ENCODE measurements at regions not wholly inside any gene's neighbourhood (a gene's known extent, or its start where the extent isn't known, plus 50 kb on each side); places are given as distances from the start of the nearest gene placed in this dataset.
"Not testable (repeated sequence)": the region's sequence is repeated elsewhere in the genome, so short reads cannot be mapped to it uniquely, and the experiment has no call there.

DNA sequence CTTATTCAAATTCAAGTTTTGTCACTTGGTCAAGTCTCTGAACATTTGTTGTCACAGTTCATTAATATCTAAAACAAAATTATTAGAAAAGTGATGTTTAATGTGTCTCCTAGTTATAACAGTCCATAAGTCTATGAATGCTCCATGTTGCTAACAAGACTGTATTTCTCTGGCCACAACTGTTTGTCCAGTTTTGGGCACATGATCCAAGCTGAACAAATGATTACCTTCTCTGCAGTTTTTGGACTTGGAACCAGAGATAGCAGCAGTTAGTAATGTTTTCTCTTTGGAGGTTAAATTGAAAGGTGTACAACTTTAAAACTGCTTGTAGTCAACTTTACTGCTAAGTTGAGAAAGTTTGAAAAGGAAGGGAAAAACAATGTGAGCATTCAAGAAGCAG is 84.7 kb upstream of the NOX4 start:
- H2BK12ac ChIP-seq (ENCODE audit: low read length); H3K4me3 ChIP-seq (ENCODE audit: low read length in 2 of 2); H3K27ac ChIP-seq (replicated peaks; ENCODE audit: low read length); DNase-seq (ENCODE audit: low spot score); H2BK120ac ChIP-seq (ENCODE audit: low read depth, low read length); H3K4me2 ChIP-seq (ENCODE audit: insufficient read depth, low read length, poor library complexity, severe bottlenecking); H2BK15ac ChIP-seq (ENCODE audit: low read length); H3K18ac ChIP-seq (ENCODE audit: low read length); H3K79me1 ChIP-seq (ENCODE audit: low read depth, low read length); H3K9ac ChIP-seq (ENCODE audit: low read depth, low read length, poor library complexity); H4K8ac ChIP-seq (ENCODE audit: low read depth, low read length); H3K27me3 ChIP-seq (ENCODE audit: control insufficient read depth in 3 of 3, insufficient read depth in 3 of 3, low read depth in 1 of 3, low read length in 3 of 3); H3K14ac ChIP-seq (ENCODE audit: low read length); H2AK5ac ChIP-seq (ENCODE audit: low read depth, low read length); H4K91ac ChIP-seq (ENCODE audit: low read depth, low read length, poor library complexity); H3K9me3 ChIP-seq (replicated peaks in 1 of 2; ENCODE audit: control insufficient read depth in 2 of 2, insufficient read depth in 1 of 2, low read depth in 1 of 2, low read length in 2 of 2); H3K23ac ChIP-seq (ENCODE audit: low read depth, low read length, poor library complexity); H2AFZ ChIP-seq (ENCODE audit: low read length); H3K36me3 ChIP-seq (replicated peaks in 1 of 2; ENCODE audit: control insufficient read depth in 2 of 2, insufficient read depth in 2 of 2, low read length in 2 of 2); H3K4ac ChIP-seq (ENCODE audit: low read length); H3K4me1 ChIP-seq (ENCODE audit: control insufficient read depth in 2 of 2, insufficient read depth in 1 of 2, low read depth in 1 of 2, low read length in 2 of 2); H2BK5ac ChIP-seq (ENCODE audit: low read length): not testable (repeated sequence)

DNA sequence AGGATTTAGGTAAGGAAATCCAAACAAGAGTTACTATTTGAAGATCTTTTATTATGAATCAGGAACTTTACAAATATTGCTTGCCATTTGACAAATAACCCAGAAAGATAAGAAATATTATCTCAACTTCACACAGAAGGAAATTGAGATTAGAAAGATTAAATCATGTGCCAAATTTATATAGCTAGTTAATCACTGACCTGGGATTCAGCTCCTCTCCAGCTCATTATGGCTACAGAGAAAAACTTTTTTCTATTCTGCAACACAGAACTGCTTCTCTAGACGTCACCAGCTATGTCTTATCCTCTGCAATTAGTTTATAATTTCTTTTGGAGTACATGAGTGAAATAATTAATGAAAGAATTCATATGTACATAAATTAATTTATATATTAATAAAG is 86.3 kb upstream of the NOX4 start:
- not testable (repeated sequence) for H4K8ac ChIP-seq (ENCODE audit: low read depth, low read length); H3K9me3 ChIP-seq (replicated peaks in 1 of 2; ENCODE audit: control insufficient read depth in 2 of 2, insufficient read depth in 1 of 2, low read depth in 1 of 2, low read length in 2 of 2); H3K4me3 ChIP-seq (ENCODE audit: low read length in 2 of 2); H2BK12ac ChIP-seq (ENCODE audit: low read length); H3K4ac ChIP-seq (ENCODE audit: low read length); H3K79me1 ChIP-seq (ENCODE audit: low read depth, low read length); H3K23ac ChIP-seq (ENCODE audit: low read depth, low read length, poor library complexity); H3K14ac ChIP-seq (ENCODE audit: low read length); H3K4me2 ChIP-seq (ENCODE audit: insufficient read depth, low read length, poor library complexity, severe bottlenecking); H2AFZ ChIP-seq (ENCODE audit: low read length); H3K9ac ChIP-seq (ENCODE audit: low read depth, low read length, poor library complexity); H3K27ac ChIP-seq (replicated peaks; ENCODE audit: low read length); H2AK5ac ChIP-seq (ENCODE audit: low read depth, low read length); H3K4me1 ChIP-seq (ENCODE audit: control insufficient read depth in 2 of 2, insufficient read depth in 1 of 2, low read depth in 1 of 2, low read length in 2 of 2); DNase-seq (ENCODE audit: low spot score); H3K36me3 ChIP-seq (replicated peaks in 1 of 2; ENCODE audit: control insufficient read depth in 2 of 2, insufficient read depth in 2 of 2, low read length in 2 of 2); H2BK120ac ChIP-seq (ENCODE audit: low read depth, low read length); H2BK5ac ChIP-seq (ENCODE audit: low read length); H2BK15ac ChIP-seq (ENCODE audit: low read length); H3K27me3 ChIP-seq (ENCODE audit: control insufficient read depth in 3 of 3, insufficient read depth in 3 of 3, low read depth in 1 of 3, low read length in 3 of 3); H3K18ac ChIP-seq (ENCODE audit: low read length); H4K91ac ChIP-seq (ENCODE audit: low read depth, low read length, poor library complexity)
- WGBS, 2 donors (ENCODE audit: extremely low coverage in 2 of 2, insufficient read length in 2 of 2, insufficient replicate concordance in 1 of 2) = no CpG with 5 or more reads among the region's 1 CpG

DNA sequence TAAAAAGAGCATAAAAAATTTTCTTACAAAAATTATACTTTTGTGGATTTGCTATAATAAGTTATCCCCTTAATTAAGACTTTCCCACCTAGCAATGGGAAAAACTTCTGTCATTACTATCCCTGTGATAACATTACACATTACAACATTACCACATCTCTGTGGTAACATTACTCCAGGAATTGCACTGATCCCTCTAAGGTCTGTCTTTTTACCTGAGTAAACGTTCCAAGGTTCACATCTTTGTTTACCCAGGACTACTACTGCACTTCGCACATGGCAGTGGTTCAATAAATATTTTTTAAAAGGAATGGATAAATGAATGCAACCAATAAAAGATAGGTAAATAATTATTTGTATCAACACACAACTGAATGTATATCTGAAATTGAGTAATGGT is 92.4 kb upstream of the NOX4 start:
- Histone ChIP-seq H3K27ac (replicated peaks; ENCODE audit: low read length) (no peak overlapping the region), H3K14ac (ENCODE audit: low read length) (no peak overlapping the region), H2AFZ (ENCODE audit: low read length) (no peak overlapping the region), H3K4ac (ENCODE audit: low read length) (no peak overlapping the region), H3K36me3 (replicated peaks in 1 of 2; ENCODE audit: control insufficient read depth in 2 of 2, insufficient read depth in 2 of 2, low read length in 2 of 2) (no peaks in the 10 kb centered on the region), H3K18ac (ENCODE audit: low read length) (no peak overlapping the region), H3K9me3 (replicated peaks in 1 of 2; ENCODE audit: control insufficient read depth in 2 of 2, insufficient read depth in 1 of 2, low read depth in 1 of 2, low read length in 2 of 2) (no peaks in the 10 kb centered on the region), H2BK5ac (ENCODE audit: low read length) (no peak overlapping the region), H2BK15ac (ENCODE audit: low read length) (no peak overlapping the region), H3K9ac (ENCODE audit: low read depth, low read length, poor library complexity) (no peak overlapping the region), H2AK5ac (ENCODE audit: low read depth, low read length) (no peak overlapping the region), H3K4me3 (ENCODE audit: low read length in 2 of 2) (no peak overlapping the region), H2BK120ac (ENCODE audit: low read depth, low read length) (no peak overlapping the region), H3K4me1 (ENCODE audit: control insufficient read depth in 2 of 2, insufficient read depth in 1 of 2, low read depth in 1 of 2, low read length in 2 of 2) (no peaks in the 10 kb centered on the region), H4K8ac (ENCODE audit: low read depth, low read length) (no peak overlapping the region), H3K23ac (ENCODE audit: low read depth, low read length, poor library complexity) (no peak overlapping the region), H3K27me3 (ENCODE audit: control insufficient read depth in 3 of 3, insufficient read depth in 3 of 3, low read depth in 1 of 3, low read length in 3 of 3) (no peaks in the 10 kb centered on the region), H2BK12ac (ENCODE audit: low read length) (no peak overlapping the region), H3K79me1 (ENCODE audit: low read depth, low read length) (no peaks in the 10 kb centered on the region), H3K4me2 (ENCODE audit: insufficient read depth, low read length, poor library complexity, severe bottlenecking) (no peak overlapping the region), H4K91ac (ENCODE audit: low read depth, low read length, poor library complexity) (no peak overlapping the region)
- WGBS, 2 donors (ENCODE audit: extremely low coverage in 2 of 2, insufficient read length in 2 of 2, insufficient replicate concordance in 1 of 2) = no CpG with 5 or more reads among the region's 2 CpGs
- no peak for DNase-seq (ENCODE audit: low spot score)

DNA sequence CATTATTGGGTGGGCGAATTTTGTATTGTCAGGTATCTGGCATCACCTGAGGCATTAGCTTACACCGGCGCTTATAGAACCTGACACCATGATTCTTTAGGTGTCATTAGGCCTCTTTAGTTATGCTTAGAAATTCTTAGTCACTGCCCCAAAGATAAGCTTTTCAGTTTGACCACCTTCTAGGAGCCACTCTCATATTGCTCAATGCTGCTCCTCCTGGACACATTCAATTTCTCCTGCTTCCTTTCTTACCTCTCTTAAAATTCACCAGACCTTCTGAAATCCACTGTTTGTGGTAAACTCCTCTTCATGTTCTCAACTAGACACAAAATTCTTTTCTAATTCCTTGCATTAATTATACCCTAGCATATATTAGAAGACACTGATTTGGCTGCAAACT is 93.9 kb upstream of the NOX4 start:
- no CpG with 5 or more reads among the region's 3 CpGs for WGBS, 2 donors (ENCODE audit: extremely low coverage in 2 of 2, insufficient read length in 2 of 2, insufficient replicate concordance in 1 of 2)
- H3K4ac ChIP-seq (ENCODE audit: low read length); DNase-seq (ENCODE audit: low spot score); H3K79me1 ChIP-seq (ENCODE audit: low read depth, low read length); H3K4me1 ChIP-seq (ENCODE audit: control insufficient read depth in 2 of 2, insufficient read depth in 1 of 2, low read depth in 1 of 2, low read length in 2 of 2); H3K27ac ChIP-seq (replicated peaks; ENCODE audit: low read length); H3K9ac ChIP-seq (ENCODE audit: low read depth, low read length, poor library complexity); H2BK12ac ChIP-seq (ENCODE audit: low read length); H3K27me3 ChIP-seq (ENCODE audit: control insufficient read depth in 3 of 3, insufficient read depth in 3 of 3, low read depth in 1 of 3, low read length in 3 of 3); H3K23ac ChIP-seq (ENCODE audit: low read depth, low read length, poor library complexity); H2BK15ac ChIP-seq (ENCODE audit: low read length); H2BK5ac ChIP-seq (ENCODE audit: low read length); H2BK120ac ChIP-seq (ENCODE audit: low read depth, low read length); H4K8ac ChIP-seq (ENCODE audit: low read depth, low read length); H3K36me3 ChIP-seq (replicated peaks in 1 of 2; ENCODE audit: control insufficient read depth in 2 of 2, insufficient read depth in 2 of 2, low read length in 2 of 2); H3K9me3 ChIP-seq (replicated peaks in 1 of 2; ENCODE audit: control insufficient read depth in 2 of 2, insufficient read depth in 1 of 2, low read depth in 1 of 2, low read length in 2 of 2); H4K91ac ChIP-seq (ENCODE audit: low read depth, low read length, poor library complexity); H2AK5ac ChIP-seq (ENCODE audit: low read depth, low read length); H2AFZ ChIP-seq (ENCODE audit: low read length); H3K4me2 ChIP-seq (ENCODE audit: insufficient read depth, low read length, poor library complexity, severe bottlenecking); H3K14ac ChIP-seq (ENCODE audit: low read length); H3K4me3 ChIP-seq (ENCODE audit: low read length in 2 of 2); H3K18ac ChIP-seq (ENCODE audit: low read length): not testable (repeated sequence)

All from neuronal stem cell (in vitro differentiated cells).